Astrocyte (in vitro differentiated cells and primary cell): ENCODE measurements at regions not wholly inside any gene's neighbourhood (a gene's known extent, or its start where the extent isn't known, plus 50 kb on each side); places are given as distances from the start of the nearest gene placed in this dataset.

Experiments
- DNase-seq: peaks from one replicate; pipeline ENCODE4 v3.0.0-alpha.2; 2010; ENCODE audit warnings: low read depth
- FAIRE-seq: peaks from 2 replicates; lab custom pipeline; 2011; peaks lifted over from hg19 to GRCh38; lab: Jason Lieb, UNC
- H2AFZ ChIP-seq: 2 replicates; pipeline ENCODE4 v1.6.0; 2012; ENCODE audit warnings: low read depth, low read length, inconsistent platforms
- H3K27ac ChIP-seq: 2 replicates; pipeline ENCODE4 v1.5.1; 2011; ENCODE audit warnings: low read depth, low read length, inconsistent platforms
- H3K27me3 ChIP-seq: 2 replicates; pipeline ENCODE4 v1.6.0; 2011; ENCODE audit warnings: low read length, inconsistent platforms; ENCODE audit not compliant: insufficient read depth
- H3K36me3 ChIP-seq: 2 replicates; pipeline ENCODE4 v1.5.1; 2011; ENCODE audit warnings: low read length, inconsistent platforms; ENCODE audit not compliant: insufficient read depth
- H3K4me1 ChIP-seq: 2 replicates; pipeline ENCODE4 v1.5.1; 2011; ENCODE audit warnings: low read length, inconsistent platforms; ENCODE audit not compliant: insufficient read depth
- H3K4me2 ChIP-seq: 2 replicates; pipeline ENCODE4 v1.6.0; 2012; ENCODE audit warnings: low read length, inconsistent platforms
- H3K4me3 ChIP-seq: 2 replicates; pipeline ENCODE4 v1.5.1; 2011; ENCODE audit warnings: low read depth, mild to moderate bottlenecking, low read length, inconsistent platforms; ENCODE audit not compliant: insufficient read depth
- H3K79me2 ChIP-seq: 2 replicates; pipeline ENCODE4 v1.6.0; 2012; ENCODE audit warnings: mild to moderate bottlenecking, low read length, inconsistent platforms; ENCODE audit not compliant: insufficient read depth
- H3K9ac ChIP-seq: 2 replicates; pipeline ENCODE4 v1.6.0; 2012; ENCODE audit warnings: mild to moderate bottlenecking, low read length, inconsistent platforms
- H3K9me3 ChIP-seq: 2 replicates; pipeline ENCODE4 v1.5.1; 2012; ENCODE audit warnings: low read depth, mild to moderate bottlenecking, low read length, inconsistent platforms; ENCODE audit not compliant: insufficient read depth
- H4K20me1 ChIP-seq: 2 replicates; pipeline ENCODE4 v1.6.0; 2012; ENCODE audit warnings: low read length, inconsistent platforms; ENCODE audit not compliant: insufficient read depth
- H3K27ac Mint-ChIP-seq: one replicate; pipeline ENCODE4 v1.8.0; 2021; ENCODE audit warnings: mild to moderate bottlenecking, mixed read lengths; ENCODE audit not compliant: unreplicated experiment
- H3K27me3 Mint-ChIP-seq: one replicate; pipeline ENCODE4 v1.8.0; 2021; ENCODE audit warnings: low read depth, mixed read lengths; ENCODE audit not compliant: unreplicated experiment
- H3K36me3 Mint-ChIP-seq: one replicate; pipeline ENCODE4 v1.8.0; 2021; ENCODE audit warnings: low read depth, mixed read lengths; ENCODE audit not compliant: unreplicated experiment
- H3K4me1 Mint-ChIP-seq: one replicate; pipeline ENCODE4 v1.8.0; 2021; ENCODE audit warnings: low read depth, mixed read lengths; ENCODE audit not compliant: unreplicated experiment
- H3K4me3 Mint-ChIP-seq: one replicate; pipeline ENCODE4 v1.8.0; 2021; ENCODE audit warnings: mild to moderate bottlenecking, moderate library complexity, mixed read lengths; ENCODE audit not compliant: unreplicated experiment
- H3K9me3 Mint-ChIP-seq: one replicate; pipeline ENCODE4 v1.8.0; 2021; ENCODE audit warnings: mild to moderate bottlenecking, mixed read lengths; ENCODE audit not compliant: unreplicated experiment
- CTCF ChIP-seq: IDR thresholded peaks from 2 replicates; pipeline ENCODE4 v1.5.1; 2011; ENCODE audit warnings: low read depth, mild to moderate bottlenecking, inconsistent platforms, low read length, moderate library complexity; ENCODE audit not compliant: insufficient read depth
- EZH2 ChIP-seq: IDR thresholded peaks from 2 replicates; pipeline ENCODE4 v1.6.1; 2012; ENCODE audit warnings: mild to moderate bottlenecking, low read length, inconsistent platforms; ENCODE audit not compliant: insufficient read depth

- Histone ChIP-seq H3K9me3 (no peaks in the 10 kb centered on the region), H3K4me2 (no peak overlapping the region), H3K36me3 (no peaks in the 10 kb centered on the region), H3K79me2 (no peaks in the 10 kb centered on the region), H2AFZ (no peak overlapping the region), H3K4me3 (no peak overlapping the region), H3K27me3 (peaks cover 4% of the 10 kb centered on the region), H3K27ac (no peak overlapping the region), H3K4me1 (no peaks in the 10 kb centered on the region), H4K20me1 (no peaks in the 10 kb centered on the region), H3K9ac (no peak overlapping the region)
- no peak for DNase-seq
- TF ChIP-seq EZH2 (no peak), CTCF (no peak)
- peaks cover 6% of the 10 kb centered on the region for H3K27me3 Mint-ChIP-seq
- H3K4me1 Mint-ChIP-seq: no peaks in the 10 kb centered on the region
- no peak for FAIRE-seq
- no peak overlapping the region for H3K4me3 Mint-ChIP-seq
- no peak overlapping the region for H3K27ac Mint-ChIP-seq
- H3K36me3 Mint-ChIP-seq: no peaks in the 10 kb centered on the region
- no peaks in the 10 kb centered on the region for H3K9me3 Mint-ChIP-seq
These were observed 54.6 kb downstream of the SST start for GRCh38 chr3:187615630-187616029.

- Mint-ChIP-seq H3K36me3 (no peaks in the 10 kb centered on the region), H3K27me3 (no peaks in the 10 kb centered on the region), H3K9me3 (no peaks in the 10 kb centered on the region), H3K4me1 (no peaks in the 10 kb centered on the region), H3K4me3 (no peak overlapping the region), H3K27ac (no peak overlapping the region)
- DNase-seq (no peak), FAIRE-seq (no peak)
- TF ChIP-seq EZH2 (no peak), CTCF (no peak)
- Histone ChIP-seq H2AFZ (no peak overlapping the region), H3K4me2 (no peak overlapping the region), H3K4me3 (no peak overlapping the region), H3K79me2 (no peaks in the 10 kb centered on the region), H3K9ac (no peak overlapping the region), H3K4me1 (no peaks in the 10 kb centered on the region), H3K27me3 (no peaks in the 10 kb centered on the region), H3K9me3 (no peaks in the 10 kb centered on the region), H3K36me3 (no peaks in the 10 kb centered on the region), H4K20me1 (no peaks in the 10 kb centered on the region), H3K27ac (no peak overlapping the region)
These were observed 57.5 kb downstream of the SST start for GRCh38 chr3:187612656-187613055.

GRCh38 chr3:187610981-187611511 lies 59.1 kb downstream of the SST start:
- Histone ChIP-seq H3K36me3 (no peaks in the 10 kb centered on the region), H3K9ac (no peak overlapping the region), H3K4me1 (no peaks in the 10 kb centered on the region), H2AFZ (no peak overlapping the region), H3K4me3 (no peak overlapping the region), H3K79me2 (no peaks in the 10 kb centered on the region), H3K27ac (no peak overlapping the region), H3K4me2 (no peak overlapping the region), H3K27me3 (no peaks in the 10 kb centered on the region), H3K9me3 (no peaks in the 10 kb centered on the region), H4K20me1 (no peaks in the 10 kb centered on the region)
- Mint-ChIP-seq H3K27ac (peak overlapping the region; percentile 0), H3K4me3 (no peak overlapping the region), H3K27me3 (no peaks in the 10 kb centered on the region), H3K9me3 (peaks cover 3% of the 10 kb centered on the region), H3K36me3 (no peaks in the 10 kb centered on the region), H3K4me1 (no peaks in the 10 kb centered on the region)
- DNase-seq (peak; percentile 37), FAIRE-seq (no peak)
- TF ChIP-seq CTCF (no peak), EZH2 (no peak)
